ENCODE measurements at regions not wholly inside any gene's neighbourhood (a gene's known extent, or its start where the extent isn't known, plus 50 kb on each side); places are given as distances from the start of the nearest gene placed in this dataset.
A peak's percentile ranks its signal among the peaks of the same experiment; 100 is the strongest.

GRCh38 chr6:144776031-144776819, 491.1 kb downstream of the UTRN start:
- TF ChIP-seq, protein P1, sequence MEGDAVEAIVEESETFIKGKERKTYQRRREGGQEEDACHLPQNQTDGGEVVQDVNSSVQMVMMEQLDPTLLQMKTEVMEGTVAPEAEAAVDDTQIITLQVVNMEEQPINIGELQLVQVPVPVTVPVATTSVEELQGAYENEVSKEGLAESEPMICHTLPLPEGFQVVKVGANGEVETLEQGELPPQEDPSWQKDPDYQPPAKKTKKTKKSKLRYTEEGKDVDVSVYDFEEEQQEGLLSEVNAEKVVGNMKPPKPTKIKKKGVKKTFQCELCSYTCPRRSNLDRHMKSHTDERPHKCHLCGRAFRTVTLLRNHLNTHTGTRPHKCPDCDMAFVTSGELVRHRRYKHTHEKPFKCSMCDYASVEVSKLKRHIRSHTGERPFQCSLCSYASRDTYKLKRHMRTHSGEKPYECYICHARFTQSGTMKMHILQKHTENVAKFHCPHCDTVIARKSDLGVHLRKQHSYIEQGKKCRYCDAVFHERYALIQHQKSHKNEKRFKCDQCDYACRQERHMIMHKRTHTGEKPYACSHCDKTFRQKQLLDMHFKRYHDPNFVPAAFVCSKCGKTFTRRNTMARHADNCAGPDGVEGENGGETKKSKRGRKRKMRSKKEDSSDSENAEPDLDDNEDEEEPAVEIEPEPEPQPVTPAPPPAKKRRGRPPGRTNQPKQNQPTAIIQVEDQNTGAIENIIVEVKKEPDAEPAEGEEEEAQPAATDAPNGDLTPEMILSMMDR (IDR thresholded peaks at IDR 0.05) = no peak
- TF ChIP-seq POLR2A (IDR thresholded peaks at IDR 0.05) = no peak
- H3K4me3 ChIP-seq = no peak overlapping the region
- peaks cover 0 to 2% of the 10 kb centered on the region in 2 donors for H3K36me3 ChIP-seq (replicated peaks in 1 of 2; ENCODE audit: insufficient read depth in 1 of 2, low read depth in 2 of 2)
- H3K4me1 ChIP-seq = peaks cover 7% of the 10 kb centered on the region
- WGBS, 2 donors = 69 to 79% methylated on average over 6 of the region's 6 CpGs
- H3K27ac ChIP-seq = peak overlapping the region in 1 of 4 donors; percentile 3
- intact Hi-C loops (cut with DNase I) = no loop called here
- H3K27me3 ChIP-seq = no peaks in the 10 kb centered on the region
- no peak for DNase-seq
- H3K9me3 ChIP-seq = no peaks in the 10 kb centered on the region
- peak; percentile 15 for ATAC-seq

DNA sequence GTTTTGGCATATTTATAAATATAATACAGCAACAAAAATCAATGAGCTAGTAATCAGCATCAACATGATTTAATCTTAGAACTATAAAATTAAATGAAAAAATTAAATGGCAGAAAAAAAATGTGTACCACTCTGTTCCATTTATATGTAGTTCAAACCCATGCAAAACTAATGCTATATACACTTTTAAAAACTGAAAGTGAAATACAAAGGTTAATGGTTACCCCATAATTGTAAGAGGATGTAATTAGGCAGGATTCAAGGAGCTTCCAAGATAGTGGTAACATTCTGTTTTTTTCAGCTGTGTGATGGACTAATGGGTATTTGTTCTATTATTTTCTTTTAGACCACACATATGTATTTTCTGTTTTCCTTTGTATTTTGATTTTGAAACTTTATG, 492.1 kb downstream of the UTRN start:
- ATAC-seq = no peak

GRCh38 chr6:144778056-144778455, 492.9 kb downstream of the UTRN start:
- intact Hi-C loops (cut with DNase I) = no loop called here
- WGBS, 2 donors = 77 to 95% methylated on average over 2 of the region's 2 CpGs
- DNase-seq (no peak), ATAC-seq (no peak)
- no peaks in the 10 kb centered on the region for H3K9me3 ChIP-seq
- TF ChIP-seq POLR2A (IDR thresholded peaks at IDR 0.05) = no peak
- TF ChIP-seq, protein P1 (IDR thresholded peaks at IDR 0.05) = no peak
- H3K4me3 ChIP-seq = no peak overlapping the region
- no peak overlapping the region for H3K27ac ChIP-seq
- H3K27me3 ChIP-seq = no peaks in the 10 kb centered on the region
- peaks cover 7% of the 10 kb centered on the region for H3K4me1 ChIP-seq
- H3K36me3 ChIP-seq (replicated peaks in 1 of 2; ENCODE audit: insufficient read depth in 1 of 2, low read depth in 2 of 2) = peaks cover 0 to 2% of the 10 kb centered on the region in 2 donors

More for the DNA sequence above, 492.1 kb downstream of the UTRN start:
- TF ChIP-seq, protein P1 (IDR thresholded peaks at IDR 0.05) = no peak
- TF ChIP-seq POLR2A (IDR thresholded peaks at IDR 0.05) = no peak
- Histone ChIP-seq H3K9me3 (no peaks in the 10 kb centered on the region), H3K27ac (no peak overlapping the region), H3K4me1 (peaks cover 7% of the 10 kb centered on the region), H3K27me3 (no peaks in the 10 kb centered on the region), H3K4me3 (no peak overlapping the region), H3K36me3 (replicated peaks in 1 of 2; ENCODE audit: insufficient read depth in 1 of 2, low read depth in 2 of 2) (peaks cover 0 to 2% of the 10 kb centered on the region in 2 donors)
- DNase-seq = no peak
- intact Hi-C loops (cut with DNase I) = no loop called here

GRCh38 chr6:144778773-144779492, 493.8 kb downstream of the UTRN start:
- Histone ChIP-seq H3K4me1 (peaks cover 7% of the 10 kb centered on the region), H3K9me3 (no peaks in the 10 kb centered on the region), H3K27me3 (no peaks in the 10 kb centered on the region), H3K4me3 (no peak overlapping the region), H3K36me3 (replicated peaks in 1 of 2; ENCODE audit: insufficient read depth in 1 of 2, low read depth in 2 of 2) (peaks cover 0 to 2% of the 10 kb centered on the region in 2 donors), H3K27ac (no peak overlapping the region)
- TF ChIP-seq, protein P1 (IDR thresholded peaks at IDR 0.05) = peak in 5 of 7 experiments; percentile 12 to 44 (median 31)
- TF ChIP-seq POLR2A (IDR thresholded peaks at IDR 0.05) = no peak
- DNase-seq (no peak), ATAC-seq (no peak)
- intact Hi-C loops (cut with DNase I) = no loop called here
- WGBS, 2 donors = 95 to 100% methylated on average over 1 of the region's 1 CpG
